GM19468 (cell line): ENCODE measurements at regions not wholly inside any gene's neighbourhood (a gene's known extent, or its start where the extent isn't known, plus 50 kb on each side); places are given as distances from the start of the nearest gene placed in this dataset.

Experiments used
- ATAC-seq: cut with Tn5 transposase; IDR thresholded peaks from one replicate; pipeline ENCODE4 v1.9.1; 2021; ENCODE audit warnings: mild to moderate bottlenecking, moderate library complexity, moderate number of reproducible peaks; ENCODE audit not compliant: unreplicated experiment; ENCODE audit errors: extremely low read depth

GRCh38 chr17:73874008-73874720 lies 229.9 kb upstream of the SDK2 start:
- no peak for ATAC-seq

- no peak for ATAC-seq
Measured at GRCh38 chr17:73875346-73875745, 231.1 kb upstream of the SDK2 start.

GRCh38 chr17:73877962-73878361 lies 233.7 kb upstream of the SDK2 start:
- no peak for ATAC-seq

- ATAC-seq, result no peak
Measured at GRCh38 chr17:73878923-73879322, 234.7 kb upstream of the SDK2 start.

- ATAC-seq, result no peak
Measured at GRCh38 chr17:73879987-73880386, 235.7 kb upstream of the SDK2 start.

GRCh38 chr17:73882590-73882989 lies 238.3 kb upstream of the SDK2 start:
- ATAC-seq, result no peak

GRCh38 chr17:73883175-73883574 lies 238.9 kb upstream of the SDK2 start:
- ATAC-seq, result no peak

- ATAC-seq, result no peak
Measured at GRCh38 chr17:73887739-73888138, 243.5 kb upstream of the SDK2 start.

GRCh38 chr17:73888862-73889261 lies 244.6 kb upstream of the SDK2 start:
- ATAC-seq, result no peak

GRCh38 chr17:73889439-73889838 lies 245.2 kb upstream of the SDK2 start:
- no peak for ATAC-seq

- ATAC-seq, result no peak
Measured at GRCh38 chr17:73890831-73891405, 246.7 kb upstream of the SDK2 start.

GRCh38 chr17:73895157-73895556 lies 250.9 kb upstream of the SDK2 start:
- ATAC-seq, result no peak

GRCh38 chr17:73896966-73897365 lies 252.7 kb upstream of the SDK2 start:
- no peak for ATAC-seq

- ATAC-seq, result no peak
Measured at GRCh38 chr17:73899839-73900238, 255.6 kb upstream of the SDK2 start.

GRCh38 chr17:73900516-73900915 lies 256.3 kb upstream of the SDK2 start:
- no peak for ATAC-seq

- no peak for ATAC-seq
Measured at GRCh38 chr17:73901249-73901648, 257.0 kb upstream of the SDK2 start.

- no peak for ATAC-seq
Measured at GRCh38 chr17:73901661-73902415, 257.6 kb upstream of the SDK2 start.

- ATAC-seq, result no peak
Measured at GRCh38 chr17:73902416-73903181, 258.4 kb upstream of the SDK2 start.

- ATAC-seq, result no peak
Measured at GRCh38 chr17:73906896-73907870, 262.9 kb upstream of the SDK2 start.

- ATAC-seq, result no peak
Measured at GRCh38 chr17:73909186-73909585, 264.9 kb upstream of the SDK2 start.
